ENCODE measurements at regions not wholly inside any gene's neighbourhood (a gene's known extent, or its start where the extent isn't known, plus 50 kb on each side); places are given as distances from the start of the nearest gene placed in this dataset.
A peak's percentile ranks its signal among the peaks of the same experiment; 100 is the strongest.
"Not testable (repeated sequence)": the region's sequence is repeated elsewhere in the genome, so short reads cannot be mapped to it uniquely, and the experiment has no call there.

- H3K27ac ChIP-seq = no peak overlapping the region
- H3K27me3 ChIP-seq = no peaks in the 10 kb centered on the region
- H3K4me3 ChIP-seq = no peak overlapping the region
- H3K36me3 ChIP-seq = no peaks in the 10 kb centered on the region
- peaks cover 6% of the 10 kb centered on the region; the same call in 1 of the 2 replicates for H3K9me3 ChIP-seq (replicated peaks)
- no peak for DNase-seq
- peaks cover 23% of the 10 kb centered on the region for H3K4me1 ChIP-seq
Observed at GRCh38 chr6:163757520-163757919, 343.0 kb downstream of the QKI start.

GRCh38 chr6:163756079-163756478 lies 341.6 kb downstream of the QKI start:
- Histone ChIP-seq H3K27me3 (no peaks in the 10 kb centered on the region), H3K36me3 (no peaks in the 10 kb centered on the region), H3K4me1 (peaks cover 20% of the 10 kb centered on the region), H3K27ac (no peak overlapping the region), H3K4me3 (no peak overlapping the region), H3K9me3 (replicated peaks) (peaks cover 6% of the 10 kb centered on the region; the same call in 1 of the 2 replicates)
- peak in 1 of 2 experiments; percentile 70 for DNase-seq

- Histone ChIP-seq H3K36me3 (no peaks in the 10 kb centered on the region), H3K27ac (no peak overlapping the region), H3K9me3 (replicated peaks) (peaks cover 6% of the 10 kb centered on the region; the same call in 1 of the 2 replicates), H3K27me3 (no peaks in the 10 kb centered on the region), H3K4me1 (peaks cover 10% of the 10 kb centered on the region), H3K4me3 (no peak overlapping the region)
- no peak for DNase-seq
Observed at GRCh38 chr6:163754866-163755265, 340.3 kb downstream of the QKI start.

- H3K27me3 ChIP-seq = no peaks in the 10 kb centered on the region
- no peaks in the 10 kb centered on the region for H3K36me3 ChIP-seq
- no peak overlapping the region for H3K4me3 ChIP-seq
- no peak for DNase-seq
- H3K27ac ChIP-seq = no peak overlapping the region
- H3K4me1 ChIP-seq = peaks cover 10% of the 10 kb centered on the region
- H3K9me3 ChIP-seq (replicated peaks) = peaks cover 6% of the 10 kb centered on the region; the same call in 1 of the 2 replicates
Observed at GRCh38 chr6:163753430-163753829, 338.9 kb downstream of the QKI start.

GRCh38 chr6:163752446-163752845 lies 337.9 kb downstream of the QKI start:
- Histone ChIP-seq H3K27me3 (no peaks in the 10 kb centered on the region), H3K27ac (no peak overlapping the region), H3K4me1 (peaks cover 10% of the 10 kb centered on the region), H3K9me3 (replicated peaks) (peaks cover 6% of the 10 kb centered on the region; the same call in 1 of the 2 replicates), H3K36me3 (no peaks in the 10 kb centered on the region), H3K4me3 (no peak overlapping the region)
- DNase-seq = no peak

- H3K27ac ChIP-seq = no peak overlapping the region
Observed at GRCh38 chr6:163751032-163751525, 336.6 kb downstream of the QKI start.

GRCh38 chr6:163750431-163751031 lies 336.0 kb downstream of the QKI start:
- peaks cover 8% of the 10 kb centered on the region for H3K4me1 ChIP-seq
- no peaks in the 10 kb centered on the region for H3K27me3 ChIP-seq
- DNase-seq = no peak
- no peaks in the 10 kb centered on the region for H3K36me3 ChIP-seq
- peaks cover 5% of the 10 kb centered on the region; the same call in 1 of the 2 replicates for H3K9me3 ChIP-seq (replicated peaks)
- no peak overlapping the region for H3K27ac ChIP-seq
- no peak overlapping the region for H3K4me3 ChIP-seq

More at GRCh38 chr6:163751032-163751525, 336.6 kb downstream of the QKI start:
- Histone ChIP-seq H3K9me3 (replicated peaks) (peaks cover 6% of the 10 kb centered on the region; the same call in 1 of the 2 replicates), H3K4me3 (no peak overlapping the region), H3K4me1 (peaks cover 11% of the 10 kb centered on the region), H3K27me3 (no peaks in the 10 kb centered on the region), H3K36me3 (no peaks in the 10 kb centered on the region)
- DNase-seq = no peak

DNA sequence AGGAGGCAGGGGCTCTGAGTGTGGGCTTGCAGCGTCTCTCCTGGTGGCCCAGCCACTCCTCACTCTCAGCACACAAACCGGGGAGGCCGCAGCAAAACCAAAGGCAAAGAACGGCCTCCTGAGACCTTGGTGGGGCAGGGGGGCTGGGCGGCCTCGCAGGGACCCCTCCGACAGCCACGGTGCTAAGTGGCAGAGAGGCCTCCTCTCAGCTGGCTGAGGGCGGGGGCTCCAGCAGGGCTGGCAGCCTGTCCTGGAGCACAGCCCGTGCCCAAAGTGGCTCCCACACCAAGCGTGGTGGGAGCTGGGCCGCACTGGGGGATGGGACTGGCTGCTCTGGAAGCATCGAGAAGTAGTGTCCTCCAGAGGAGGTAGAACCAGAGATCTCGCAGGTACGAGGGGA lies 334.4 kb downstream of the QKI start:
- H3K27ac ChIP-seq = no peak overlapping the region
- H3K9me3 ChIP-seq (replicated peaks) = no peaks in the 10 kb centered on the region; the same call in 1 of the 2 replicates
- no peaks in the 10 kb centered on the region for H3K27me3 ChIP-seq
- DNase-seq = no peak
- peaks cover 21% of the 10 kb centered on the region for H3K4me1 ChIP-seq
- no peak overlapping the region for H3K4me3 ChIP-seq
- H3K36me3 ChIP-seq = no peaks in the 10 kb centered on the region

GRCh38 chr6:163748036-163748435 lies 333.5 kb downstream of the QKI start:
- peaks cover 21% of the 10 kb centered on the region for H3K4me1 ChIP-seq

DNA sequence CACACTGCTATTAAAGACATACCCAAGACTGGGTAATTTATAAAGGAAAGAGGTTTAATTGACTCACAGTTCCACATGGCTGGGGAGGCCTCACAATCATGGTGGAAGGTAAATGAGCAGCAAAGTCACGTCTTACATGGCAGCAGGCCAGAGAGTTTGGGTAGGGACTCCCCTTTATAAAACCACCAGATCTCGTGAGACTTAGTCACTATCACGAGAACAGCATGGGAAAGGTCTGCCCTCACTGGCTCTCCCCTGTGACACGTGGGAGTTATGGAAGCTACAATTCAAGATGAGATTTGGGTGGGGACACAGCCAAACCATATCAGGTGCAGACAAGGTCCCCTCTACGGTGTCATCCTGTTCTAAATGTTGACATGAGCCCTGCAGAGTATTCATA lies 332.5 kb downstream of the QKI start:
- not testable (repeated sequence) for DNase-seq; H3K27me3 ChIP-seq; H3K27ac ChIP-seq; H3K9me3 ChIP-seq (replicated peaks); H3K36me3 ChIP-seq; H3K4me3 ChIP-seq
- H3K4me1 ChIP-seq = peaks cover 27% of the 10 kb centered on the region

More at GRCh38 chr6:163748036-163748435, 333.5 kb downstream of the QKI start:
- Histone ChIP-seq H3K4me3 (no peak overlapping the region), H3K27me3 (no peaks in the 10 kb centered on the region), H3K27ac (no peak overlapping the region), H3K9me3 (replicated peaks) (no peaks in the 10 kb centered on the region), H3K36me3 (no peaks in the 10 kb centered on the region)
- no peak for DNase-seq

DNA sequence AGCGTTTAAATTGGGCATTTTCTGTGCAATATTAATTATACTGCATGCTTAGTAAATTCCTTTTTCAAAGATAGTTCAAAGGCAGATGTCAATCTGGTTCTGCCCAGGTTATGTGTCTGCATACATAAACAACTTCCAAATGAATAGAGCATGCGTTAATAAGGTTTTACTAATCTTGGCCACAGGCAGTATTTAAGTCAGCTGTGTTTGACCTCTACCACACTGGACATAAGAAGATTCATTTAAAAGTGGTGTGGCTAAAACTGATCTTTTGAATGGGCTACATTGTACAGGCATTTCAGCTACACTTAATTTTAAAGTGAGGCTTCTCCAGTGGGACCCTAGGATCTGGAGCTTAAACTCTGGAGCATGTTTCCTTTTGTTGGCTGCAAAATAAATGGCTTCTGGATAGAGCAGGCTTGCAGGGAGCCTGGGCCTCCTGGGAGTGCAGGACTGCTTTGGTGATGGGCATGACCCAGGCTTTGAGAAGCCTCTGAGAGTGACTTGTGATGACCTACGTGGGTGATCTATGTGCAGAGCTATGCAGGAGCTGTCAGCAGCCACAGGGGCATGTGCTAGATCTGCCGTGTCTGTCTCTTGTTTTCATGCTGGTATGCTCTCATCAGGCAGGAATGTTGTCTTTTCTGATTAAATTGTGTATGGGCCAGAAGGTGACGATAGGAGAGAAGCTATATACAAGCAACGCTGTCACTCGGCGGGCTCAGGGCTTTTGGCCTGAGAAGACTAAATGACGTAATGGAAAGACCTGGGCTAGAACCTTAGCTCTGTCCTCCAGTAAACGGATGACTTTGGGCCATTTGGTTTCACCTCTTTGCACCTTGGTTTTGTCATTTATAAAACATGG lies 331.2 kb downstream of the QKI start:
- Histone ChIP-seq H3K27me3 (no peaks in the 10 kb centered on the region), H3K36me3 (no peaks in the 10 kb centered on the region), H3K4me3 (no peak overlapping the region), H3K27ac (peak overlapping the region; percentile 69), H3K9me3 (replicated peaks) (no peaks in the 10 kb centered on the region), H3K4me1 (peaks cover 38% of the 10 kb centered on the region)
- DNase-seq = peak; percentile 95 to 98

DNA sequence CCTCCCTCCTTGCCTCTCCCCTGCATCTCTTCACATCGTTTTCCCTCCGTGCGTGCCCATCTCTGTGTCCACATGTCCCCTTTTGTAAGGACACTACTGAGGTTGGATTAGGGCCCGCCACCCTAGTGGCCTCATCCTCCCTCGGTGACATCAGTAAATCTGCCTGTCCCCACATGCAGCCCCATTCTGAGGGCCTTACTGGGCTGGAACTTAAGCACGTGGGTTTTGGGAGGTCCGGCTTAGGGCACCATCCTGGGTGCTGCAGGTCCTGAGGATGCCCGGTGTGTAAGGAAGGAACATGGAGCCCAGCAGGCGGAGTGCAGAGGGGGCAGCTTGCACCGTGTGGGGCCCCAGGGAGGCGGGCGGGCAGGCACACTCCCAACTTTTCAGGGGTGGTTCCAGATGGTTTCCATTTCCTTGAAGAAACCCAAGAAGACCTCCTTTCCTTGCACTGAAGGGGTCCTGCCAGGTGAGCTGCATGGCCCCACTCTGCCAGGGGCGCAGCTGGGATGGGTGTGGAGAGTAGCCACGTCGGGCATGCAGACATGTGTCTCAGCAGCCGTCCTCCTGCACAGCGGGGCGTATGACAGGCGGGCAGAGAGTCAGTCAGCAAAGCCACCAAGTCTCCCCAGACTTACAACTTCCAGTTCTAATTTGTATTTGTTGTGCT lies 329.9 kb downstream of the QKI start:
- H3K36me3 ChIP-seq = no peaks in the 10 kb centered on the region
- peaks cover 38% of the 10 kb centered on the region for H3K4me1 ChIP-seq
- H3K27me3 ChIP-seq = no peaks in the 10 kb centered on the region
- no peaks in the 10 kb centered on the region for H3K9me3 ChIP-seq (replicated peaks)
- H3K27ac ChIP-seq = no peak overlapping the region; the same call in 1 of the 2 replicates
- H3K4me3 ChIP-seq = no peak overlapping the region
- no peak for DNase-seq

GRCh38 chr6:163743796-163744195 lies 329.3 kb downstream of the QKI start:
- Histone ChIP-seq H3K9me3 (replicated peaks) (peaks cover 2% of the 10 kb centered on the region; the same call in 1 of the 2 replicates), H3K36me3 (no peaks in the 10 kb centered on the region), H3K4me3 (no peak overlapping the region), H3K27ac (no peak overlapping the region), H3K27me3 (no peaks in the 10 kb centered on the region), H3K4me1 (peaks cover 38% of the 10 kb centered on the region)
- DNase-seq = no peak

DNA sequence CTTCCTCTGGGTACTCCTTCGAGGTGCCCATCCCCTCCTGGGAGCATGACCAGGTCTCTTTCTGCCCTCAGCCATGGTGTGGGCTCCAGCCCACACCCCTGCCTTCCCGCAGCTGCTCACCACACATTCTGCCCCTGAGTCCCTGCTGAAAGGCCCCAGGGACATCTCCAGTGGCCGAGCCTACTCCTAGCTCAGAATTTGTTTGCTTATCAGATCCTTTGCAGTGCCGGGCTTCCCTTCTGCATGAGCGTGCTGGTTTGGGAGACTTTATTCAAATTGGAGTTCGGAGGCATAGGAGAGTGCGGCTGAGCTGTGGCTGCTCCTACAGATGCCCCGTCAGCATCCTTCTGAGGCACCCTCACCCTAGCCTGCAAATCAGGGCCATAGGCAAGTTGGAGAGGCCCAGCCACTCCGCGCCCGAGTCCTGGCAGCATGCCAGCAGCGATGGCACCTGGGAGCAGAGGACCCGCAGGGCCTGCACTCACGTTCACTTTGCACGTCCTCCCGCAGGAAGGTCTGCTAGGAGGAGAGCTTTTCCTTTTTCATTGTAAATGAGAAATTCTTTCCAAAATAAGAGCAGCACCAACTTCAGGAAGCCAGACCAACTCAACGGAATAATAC lies 327.3 kb downstream of the QKI start:
- Histone ChIP-seq H3K27ac (no peak overlapping the region; the same call in 1 of the 2 replicates), H3K27me3 (no peaks in the 10 kb centered on the region), H3K4me3 (peak overlapping the region; percentile 25), H3K4me1 (peaks cover 38% of the 10 kb centered on the region), H3K36me3 (no peaks in the 10 kb centered on the region), H3K9me3 (replicated peaks) (peaks cover 6% of the 10 kb centered on the region; the same call in 1 of the 2 replicates)
- peak; percentile 76 to 79 for DNase-seq
